CD4-positive, alpha-beta T cell (primary cell): ENCODE measurements at regions not wholly inside any gene's neighbourhood (a gene's known extent, or its start where the extent isn't known, plus 50 kb on each side); places are given as distances from the start of the nearest gene placed in this dataset.
"Not testable (repeated sequence)": the region's sequence is repeated elsewhere in the genome, so short reads cannot be mapped to it uniquely, and the experiment has no call there.

Source experiments
- ATAC-seq: fragments of 200-7000 bp; cut with Tn5 transposase; one replicate; pipeline ENCODE4 v1.10.0; 2022; ENCODE audit warnings: mild to moderate bottlenecking; ENCODE audit not compliant: poor library complexity
- CTCF ChIA-PET: fragments of 350-600 bp; sonication (Branson Sonifier 250); formaldehyde crosslinking; loops from one replicate; lab custom pipeline; 2021; ENCODE audit warnings: antibody characterized with exemption, inconsistent platforms; lab: Charles Lee
- POLR2A ChIA-PET: fragments of 350-600 bp; sonication (Branson Sonifier 250); formaldehyde crosslinking; loops from one replicate; lab custom pipeline; 2021; ENCODE audit warnings: antibody characterized with exemption, inconsistent platforms; lab: Charles Lee
- DNase-seq, 14 experiments: peaks; one replicate each; pipeline ENCODE4 v3.0.0-alpha.2; 2013 to 2020; ENCODE audit warnings: mixed read lengths in 2 of 14
- H3K27ac ChIP-seq, 2 donors: one replicate each; pipeline versions ENCODE4 v1.5.1 to v1.7.0; 2013; ENCODE audit warnings: low read length in 2 of 2, low read depth in 1 of 2, mild to moderate bottlenecking in 1 of 2
- H3K27me3 ChIP-seq, 2 experiments: 1 replicate in 1 of 2; 2 replicates in 1 of 2; pipeline versions ENCODE4 v1.6.1 to v1.7.0; 2013; ENCODE audit warnings: low read length in 2 of 2, control low read depth in 1 of 2, mild to moderate bottlenecking in 1 of 2, moderate library complexity in 1 of 2; ENCODE audit not compliant: insufficient read depth in 2 of 2, control insufficient read depth in 1 of 2
- H3K36me3 ChIP-seq: one replicate; pipeline ENCODE4 v1.6.1; 2013; ENCODE audit warnings: low read length, control low read depth; ENCODE audit not compliant: insufficient read depth
- H3K4me1 ChIP-seq: one replicate; pipeline ENCODE4 v1.6.1; 2013; ENCODE audit warnings: low read length, control low read depth; ENCODE audit not compliant: insufficient read depth
- H3K4me3 ChIP-seq: one replicate; pipeline ENCODE4 v1.5.1; 2013; ENCODE audit warnings: mild to moderate bottlenecking, low read length, moderate library complexity
- H3K9me3 ChIP-seq, 2 experiments: 1 replicate in 1 of 2; 2 replicates in 1 of 2; pipeline versions ENCODE4 v1.6.1 to v1.7.0; 2013; ENCODE audit warnings: low read length in 2 of 2, mild to moderate bottlenecking in 2 of 2, control low read depth in 1 of 2, moderate library complexity in 1 of 2; ENCODE audit not compliant: control insufficient read depth in 1 of 2, insufficient read depth in 1 of 2
- H3K27ac Mint-ChIP-seq: one replicate; pipeline ENCODE4 v1.8.0; 2020; ENCODE audit warnings: mixed read lengths
- H3K27me3 Mint-ChIP-seq: one replicate; pipeline ENCODE4 v1.8.0; 2021; ENCODE audit warnings: mixed read lengths
- H3K36me3 Mint-ChIP-seq: one replicate; pipeline ENCODE4 v1.8.0; 2021; ENCODE audit warnings: low read depth, mixed read lengths
- H3K4me1 Mint-ChIP-seq: one replicate; pipeline ENCODE4 v1.8.0; 2021; ENCODE audit warnings: low read depth, mixed read lengths
- H3K4me3 Mint-ChIP-seq: one replicate; pipeline ENCODE4 v1.8.0; 2020; ENCODE audit warnings: mild to moderate bottlenecking, mixed read lengths
- H3K9me3 Mint-ChIP-seq: one replicate; pipeline ENCODE4 v1.8.0; 2020; ENCODE audit warnings: mixed read lengths
- intact Hi-C, 2 experiments: fragments of 100-400 bp; cut with DNase I in 1 of 2; cut with micrococcal nuclease in 1 of 2; formaldehyde crosslinking; loops; one replicate each; pipeline versions ENCODE4 v1.15.1 to v1.9.0; 2023 to 2025; cut with DNase I, micrococcal nuclease
- TF ChIP-seq, protein P1 (sequence below): fragments of 200-600 bp; IDR thresholded peaks from one replicate; pipeline ENCODE4 v1.8.0; 2022; ENCODE audit warnings: antibody characterized with exemption, mild to moderate bottlenecking

DNA sequence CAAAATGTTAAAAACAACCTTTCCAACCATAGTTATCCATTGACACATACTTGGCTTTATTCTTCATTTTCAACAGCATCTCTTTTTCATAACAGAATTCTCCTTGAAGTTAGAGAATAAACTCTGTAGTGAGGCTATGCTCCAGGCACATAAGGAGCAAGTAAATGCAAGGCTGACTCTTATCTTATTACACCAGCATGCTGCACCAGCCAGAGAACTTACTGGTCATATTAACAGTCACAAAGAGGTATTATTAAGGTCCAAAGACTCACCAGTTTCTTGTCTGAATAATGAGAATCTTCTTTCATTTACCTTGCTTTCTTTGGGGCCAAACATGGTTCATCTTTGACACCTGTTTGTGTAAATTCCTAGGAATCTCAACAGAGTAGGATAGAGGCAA is 71.3 kb upstream of the IVNS1ABP start:
- H3K27me3 Mint-ChIP-seq = no peaks in the 10 kb centered on the region
- Histone ChIP-seq H3K4me3 (no peak overlapping the region), H3K4me1 (no peaks in the 10 kb centered on the region), H3K36me3 (no peaks in the 10 kb centered on the region), H3K27ac (no peak overlapping the region), H3K9me3 (no peaks in the 10 kb centered on the region), H3K27me3 (no peaks in the 10 kb centered on the region)
- no peak overlapping the region for H3K4me3 Mint-ChIP-seq
- H3K4me1 Mint-ChIP-seq = no peaks in the 10 kb centered on the region
- DNase-seq = no peak
- intact Hi-C loops = no loop called here
- TF ChIP-seq, protein P1, sequence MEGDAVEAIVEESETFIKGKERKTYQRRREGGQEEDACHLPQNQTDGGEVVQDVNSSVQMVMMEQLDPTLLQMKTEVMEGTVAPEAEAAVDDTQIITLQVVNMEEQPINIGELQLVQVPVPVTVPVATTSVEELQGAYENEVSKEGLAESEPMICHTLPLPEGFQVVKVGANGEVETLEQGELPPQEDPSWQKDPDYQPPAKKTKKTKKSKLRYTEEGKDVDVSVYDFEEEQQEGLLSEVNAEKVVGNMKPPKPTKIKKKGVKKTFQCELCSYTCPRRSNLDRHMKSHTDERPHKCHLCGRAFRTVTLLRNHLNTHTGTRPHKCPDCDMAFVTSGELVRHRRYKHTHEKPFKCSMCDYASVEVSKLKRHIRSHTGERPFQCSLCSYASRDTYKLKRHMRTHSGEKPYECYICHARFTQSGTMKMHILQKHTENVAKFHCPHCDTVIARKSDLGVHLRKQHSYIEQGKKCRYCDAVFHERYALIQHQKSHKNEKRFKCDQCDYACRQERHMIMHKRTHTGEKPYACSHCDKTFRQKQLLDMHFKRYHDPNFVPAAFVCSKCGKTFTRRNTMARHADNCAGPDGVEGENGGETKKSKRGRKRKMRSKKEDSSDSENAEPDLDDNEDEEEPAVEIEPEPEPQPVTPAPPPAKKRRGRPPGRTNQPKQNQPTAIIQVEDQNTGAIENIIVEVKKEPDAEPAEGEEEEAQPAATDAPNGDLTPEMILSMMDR = no peak
- H3K9me3 Mint-ChIP-seq = no peaks in the 10 kb centered on the region
- ChIA-PET CTCF (no interaction called here), POLR2A (no interaction called here)
- H3K27ac Mint-ChIP-seq = no peak overlapping the region
- no peak for ATAC-seq
- H3K36me3 Mint-ChIP-seq = no peaks in the 10 kb centered on the region

DNA sequence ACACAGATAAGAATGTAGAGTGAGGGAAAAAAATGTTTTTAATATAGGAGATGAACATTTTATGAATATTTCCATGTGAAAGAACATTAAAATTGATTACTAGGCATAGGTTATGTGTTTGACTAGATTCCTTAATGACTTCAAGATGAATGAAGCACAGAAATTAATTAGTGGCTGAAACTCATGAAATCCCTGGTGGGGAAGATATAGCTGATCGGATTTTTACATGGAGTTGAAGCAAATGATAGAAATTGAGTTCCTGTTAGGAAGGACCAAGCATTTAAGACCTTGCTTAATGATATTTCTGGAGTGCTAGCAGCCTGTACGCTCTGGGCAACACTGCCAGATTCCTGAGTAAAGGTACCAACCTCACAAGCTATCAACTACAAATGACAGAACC is 68.9 kb upstream of the IVNS1ABP start:
- H3K9me3 Mint-ChIP-seq = no peaks in the 10 kb centered on the region
- POLR2A ChIA-PET = no interaction called here
- no peaks in the 10 kb centered on the region for H3K36me3 Mint-ChIP-seq
- Histone ChIP-seq H3K4me1 (no peaks in the 10 kb centered on the region), H3K36me3 (no peaks in the 10 kb centered on the region), H3K27ac (no peak overlapping the region), H3K27me3 (no peaks in the 10 kb centered on the region), H3K4me3 (no peak overlapping the region), H3K9me3 (no peaks in the 10 kb centered on the region)
- no peaks in the 10 kb centered on the region for H3K4me1 Mint-ChIP-seq
- CTCF ChIA-PET = interaction anchor here (0.8 kb wide), 1 partner anchor 16 kb away, joined by 3 read pairs; no protein-coding TSS in a partner anchor
- TF ChIP-seq, protein P1 = no peak
- ATAC-seq (no peak), DNase-seq (no peak)
- H3K4me3 Mint-ChIP-seq = no peak overlapping the region
- H3K27ac Mint-ChIP-seq = no peak overlapping the region
- intact Hi-C loops = no loop called here
- no peaks in the 10 kb centered on the region for H3K27me3 Mint-ChIP-seq

DNA sequence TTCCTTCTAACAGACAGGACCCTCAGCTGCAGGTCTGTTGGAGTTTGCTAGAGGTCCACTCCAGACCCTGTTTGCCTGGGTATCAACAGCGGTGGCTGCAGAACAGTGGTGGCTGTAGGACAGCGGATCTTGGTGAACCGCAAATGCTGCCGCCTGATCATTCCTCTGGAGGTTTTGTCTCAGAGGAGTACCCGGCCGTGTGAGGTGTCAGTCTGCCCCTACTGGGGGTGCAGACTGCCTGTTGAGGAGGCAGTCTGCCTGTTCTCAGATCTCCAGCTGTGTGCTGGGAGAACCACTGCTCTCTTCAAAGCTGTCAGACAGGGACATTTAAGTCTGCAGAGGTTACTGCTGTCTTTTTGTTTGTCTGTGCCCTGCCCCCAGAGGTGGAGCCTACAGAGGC is 66.8 kb upstream of the IVNS1ABP start:
- not testable (repeated sequence) for H3K4me3 Mint-ChIP-seq

DNA sequence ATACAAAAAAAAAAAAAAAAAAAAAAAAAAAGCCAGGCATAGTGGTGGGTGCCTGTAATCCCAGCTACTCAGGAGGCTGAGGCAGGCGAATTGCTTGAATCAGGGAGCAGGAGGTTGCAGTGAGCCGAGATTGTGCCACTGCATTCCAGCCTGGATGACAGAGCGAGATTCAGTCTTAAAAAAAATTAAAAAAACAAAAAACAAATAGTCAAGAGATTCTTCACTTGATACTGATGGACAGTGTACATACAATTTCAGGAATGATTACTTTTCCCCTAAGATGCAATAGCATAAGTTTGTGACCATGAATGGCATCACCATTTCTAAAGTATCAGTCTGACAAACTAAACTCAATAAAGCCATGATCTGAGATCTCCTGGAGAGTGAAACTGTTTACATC is 60.8 kb upstream of the IVNS1ABP start:
- Histone ChIP-seq H3K27me3 (no peaks in the 10 kb centered on the region), H3K9me3 (no peaks in the 10 kb centered on the region), H3K4me1 (peaks cover 5% of the 10 kb centered on the region), H3K4me3 (no peak overlapping the region), H3K36me3 (no peaks in the 10 kb centered on the region), H3K27ac (no peak overlapping the region)
- TF ChIP-seq, protein P1 = no peak
- ATAC-seq (no peak), DNase-seq (no peak)
- no peak overlapping the region for H3K27ac Mint-ChIP-seq
- intact Hi-C loops = no loop called here
- H3K4me3 Mint-ChIP-seq = no peak overlapping the region
- POLR2A ChIA-PET = no interaction called here
- no peaks in the 10 kb centered on the region for H3K27me3 Mint-ChIP-seq
- no peaks in the 10 kb centered on the region for H3K9me3 Mint-ChIP-seq
- no peaks in the 10 kb centered on the region for H3K36me3 Mint-ChIP-seq
- CTCF ChIA-PET = interaction anchor here (0.6 to 0.7 kb wide), 2 partner anchors 29 to 413 kb away, joined by 3 to 5 read pairs; no protein-coding TSS in a partner anchor
- H3K4me1 Mint-ChIP-seq = peaks cover 16% of the 10 kb centered on the region

More for the DNA sequence above, 66.8 kb upstream of the IVNS1ABP start:
- H3K9me3 Mint-ChIP-seq, POLR2A ChIA-PET, H3K27me3 ChIP-seq, H3K9me3 ChIP-seq, intact Hi-C loops, H3K27me3 Mint-ChIP-seq, H3K36me3 Mint-ChIP-seq, H3K27ac Mint-ChIP-seq, H3K27ac ChIP-seq, CTCF ChIA-PET, DNase-seq, H3K4me3 ChIP-seq, H3K4me1 Mint-ChIP-seq, H3K36me3 ChIP-seq, ATAC-seq, H3K4me1 ChIP-seq: not testable (repeated sequence)
